HG03565 (cell line): ENCODE measurements at regions not wholly inside any gene's neighbourhood (a gene's known extent, or its start where the extent isn't known, plus 50 kb on each side); places are given as distances from the start of the nearest gene placed in this dataset.
A peak's percentile ranks its signal among the peaks of the same experiment; 100 is the strongest.

Source experiments
- ATAC-seq: cut with Tn5 transposase; IDR thresholded peaks from one replicate; pipeline ENCODE4 v1.9.1; 2021; ENCODE audit warnings: mild to moderate bottlenecking, moderate library complexity; ENCODE audit not compliant: unreplicated experiment

DNA sequence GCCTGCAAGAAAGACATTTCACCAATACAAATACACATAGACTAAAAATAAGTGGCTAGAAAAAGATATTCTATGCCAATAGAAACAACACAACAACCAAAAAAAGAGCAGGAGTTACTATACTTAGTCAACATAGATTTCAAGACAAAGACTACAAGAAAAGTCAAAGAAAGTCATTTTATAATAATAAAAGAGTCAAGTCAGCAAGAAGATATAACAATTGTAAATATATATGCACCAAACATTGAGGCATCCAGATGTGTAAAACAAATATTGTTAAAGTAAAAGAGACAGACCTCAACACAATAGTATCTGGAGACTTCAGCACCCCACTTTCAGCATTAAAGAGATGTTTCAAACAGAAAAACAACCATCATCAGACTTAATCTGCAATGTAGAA is 104.6 kb downstream of the AMY1C start:
- ATAC-seq = no peak

DNA sequence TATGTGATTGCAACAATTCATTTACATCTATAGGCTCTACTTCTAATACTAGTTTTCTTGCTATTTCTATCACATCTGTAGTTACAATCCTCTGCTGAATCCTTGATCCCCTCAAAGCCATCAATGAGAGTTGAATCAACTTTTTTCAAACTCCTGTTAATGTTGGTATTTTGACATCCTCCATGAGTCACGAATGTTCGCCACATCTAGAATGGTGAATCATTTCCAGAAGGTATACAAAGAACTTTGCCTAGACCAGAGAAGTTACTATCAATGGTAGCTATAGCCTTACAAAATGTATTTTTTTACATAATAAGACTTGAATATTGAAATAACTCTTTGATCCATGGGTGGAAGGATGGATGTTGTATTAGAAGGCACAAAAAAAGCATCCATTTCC is 110.0 kb downstream of the AMY1C start:
- no peak for ATAC-seq

DNA sequence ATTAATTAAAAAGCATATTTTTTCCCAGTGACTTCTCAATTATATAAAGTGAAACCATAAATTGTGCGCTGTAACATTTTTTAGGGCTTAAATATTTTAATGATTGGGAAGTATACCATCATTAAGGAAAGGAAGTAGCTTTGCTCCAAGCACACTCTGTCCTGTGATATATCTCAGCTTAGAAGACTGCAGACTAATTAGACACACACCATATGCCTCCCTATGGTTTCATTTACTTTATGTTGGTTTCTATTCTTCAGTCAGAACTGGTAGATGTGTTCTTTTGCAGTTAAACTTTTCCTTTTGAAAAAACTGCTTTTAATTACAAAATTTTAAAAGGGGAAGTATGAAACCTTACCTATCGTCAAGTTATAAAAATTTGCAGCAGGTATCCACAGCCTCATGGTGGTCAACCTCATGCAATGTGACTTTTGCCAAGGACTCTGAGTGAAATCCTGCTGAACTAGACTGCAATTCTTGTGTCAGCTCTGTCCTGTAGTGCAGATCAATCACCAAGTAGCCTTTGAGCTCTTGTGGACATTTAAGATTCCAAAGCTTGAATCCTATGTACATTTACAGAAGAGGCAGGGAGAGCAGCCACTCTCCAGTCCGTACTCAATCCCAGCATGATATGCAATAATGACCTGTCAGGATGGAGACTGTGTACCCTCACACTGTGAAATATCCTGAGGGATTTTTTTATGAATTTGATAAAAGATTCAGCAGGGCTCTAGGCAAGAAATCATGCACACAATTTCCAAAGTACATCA is 149.1 kb downstream of the AMY1C start:
- no peak for ATAC-seq

DNA sequence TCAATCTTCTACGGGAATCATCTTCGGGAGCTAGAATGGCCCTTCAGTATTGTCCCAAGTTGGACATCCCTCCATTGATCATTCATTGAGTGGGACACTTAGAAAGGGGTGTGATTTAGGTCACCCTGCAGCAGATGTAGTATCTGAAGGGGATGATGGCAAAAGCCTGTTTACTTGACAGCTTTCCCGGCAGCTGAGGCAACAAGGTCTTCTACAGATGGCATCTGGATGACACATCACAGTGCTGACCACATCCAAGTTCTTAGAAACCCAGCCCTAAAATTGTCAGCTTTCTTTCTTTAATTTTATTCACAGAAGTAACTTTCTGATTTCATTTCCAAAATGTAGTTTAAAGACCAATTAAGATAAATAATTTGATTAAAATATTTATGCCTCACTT is 150.3 kb downstream of the AMY1C start:
- no peak for ATAC-seq

DNA sequence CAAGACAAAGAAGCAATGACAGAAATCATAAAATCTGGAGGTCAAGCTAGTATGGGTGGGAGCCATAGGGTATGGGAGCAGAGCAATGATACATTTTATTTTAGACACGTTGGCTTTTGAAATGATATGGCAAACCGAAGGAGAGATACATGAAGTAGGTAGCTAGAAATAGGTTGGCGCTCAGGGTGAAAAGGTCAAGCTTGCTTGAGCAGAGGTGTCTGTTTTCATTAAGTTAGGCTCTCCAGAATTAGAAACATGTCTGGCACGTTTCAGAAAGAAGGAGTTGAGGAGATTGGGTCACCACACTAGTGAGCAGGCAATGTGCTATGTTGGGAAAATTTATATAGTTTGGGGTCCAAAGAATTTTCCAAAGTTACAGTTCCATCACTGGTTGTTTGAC is 151.4 kb downstream of the AMY1C start:
- ATAC-seq = no peak

DNA sequence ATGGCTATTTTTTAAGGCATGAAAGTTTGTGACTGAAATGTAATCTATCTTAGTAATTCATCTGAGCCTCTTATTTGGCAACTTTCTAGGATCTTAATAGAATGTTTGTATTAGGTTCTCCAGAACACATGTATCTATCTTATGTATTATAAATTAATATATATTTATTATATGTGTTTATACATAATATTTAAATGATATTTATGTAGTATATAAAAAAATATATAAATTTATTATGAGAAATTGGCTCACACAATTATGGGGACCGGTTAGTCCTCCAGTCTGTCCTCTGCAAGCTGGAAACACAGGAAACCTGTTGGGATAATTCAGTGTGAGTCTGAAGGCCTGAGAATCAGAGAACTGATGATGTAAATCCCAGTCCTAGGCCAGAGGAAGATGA is 155.7 kb downstream of the AMY1C start:
- ATAC-seq = no peak

DNA sequence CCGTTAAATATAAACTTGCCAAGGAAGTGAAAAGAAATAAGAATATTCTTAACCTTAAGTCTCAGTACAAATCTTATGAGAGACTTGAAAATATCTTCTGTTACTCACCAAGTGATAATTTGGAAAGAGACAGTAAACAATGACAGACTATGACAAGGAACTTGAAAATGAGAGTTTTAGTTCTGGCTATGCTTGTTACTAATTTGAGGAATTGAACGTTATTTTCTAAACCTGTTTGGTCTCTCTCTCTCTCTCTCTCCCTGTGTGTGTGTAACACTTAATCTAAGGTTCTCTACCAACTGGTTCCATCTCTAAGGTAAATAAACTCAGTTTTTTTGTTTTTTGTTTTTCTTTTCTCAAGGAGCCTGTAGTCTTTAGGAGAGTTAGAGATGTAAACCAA is 161.8 kb downstream of the AMY1C start:
- no peak for ATAC-seq

DNA sequence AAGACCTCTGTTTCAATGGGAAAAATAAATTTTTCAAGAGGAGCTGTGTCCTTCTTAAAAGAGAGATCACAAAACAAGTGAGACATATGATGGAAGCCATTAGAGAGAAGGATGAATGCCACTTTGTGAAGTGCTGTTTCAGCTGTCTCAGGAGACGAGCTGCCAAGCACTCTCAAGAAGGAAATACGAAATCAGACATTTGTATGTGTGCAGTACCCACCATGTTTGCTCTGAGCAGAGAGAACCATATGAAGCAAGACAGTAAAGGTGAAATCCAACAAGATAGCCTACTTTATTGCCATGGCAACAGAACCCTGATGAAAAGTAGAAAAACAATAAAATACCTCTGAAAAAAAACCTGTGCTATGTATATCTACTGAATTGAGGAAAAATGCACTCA is 168.1 kb downstream of the AMY1C start:
- ATAC-seq = no peak

DNA sequence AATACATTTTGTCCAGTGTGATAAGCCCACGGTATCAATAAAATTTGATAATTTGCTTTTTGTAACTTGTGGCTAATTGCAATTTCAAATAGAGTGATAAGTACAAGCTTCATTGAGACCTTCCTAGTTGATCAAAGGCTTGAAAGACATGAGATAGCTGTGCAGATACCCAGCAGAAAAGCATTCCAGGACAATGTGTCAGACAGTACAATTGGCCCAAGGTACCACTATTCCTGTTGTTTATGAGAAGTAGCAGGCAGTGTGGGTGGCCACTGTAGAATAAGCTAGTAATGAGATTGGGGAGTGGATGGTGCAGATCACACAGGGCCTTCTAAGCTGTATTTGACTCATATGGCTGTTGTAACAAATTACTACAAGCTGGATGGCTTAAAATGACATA is 182.2 kb downstream of the AMY1C start:
- ATAC-seq = no peak

DNA sequence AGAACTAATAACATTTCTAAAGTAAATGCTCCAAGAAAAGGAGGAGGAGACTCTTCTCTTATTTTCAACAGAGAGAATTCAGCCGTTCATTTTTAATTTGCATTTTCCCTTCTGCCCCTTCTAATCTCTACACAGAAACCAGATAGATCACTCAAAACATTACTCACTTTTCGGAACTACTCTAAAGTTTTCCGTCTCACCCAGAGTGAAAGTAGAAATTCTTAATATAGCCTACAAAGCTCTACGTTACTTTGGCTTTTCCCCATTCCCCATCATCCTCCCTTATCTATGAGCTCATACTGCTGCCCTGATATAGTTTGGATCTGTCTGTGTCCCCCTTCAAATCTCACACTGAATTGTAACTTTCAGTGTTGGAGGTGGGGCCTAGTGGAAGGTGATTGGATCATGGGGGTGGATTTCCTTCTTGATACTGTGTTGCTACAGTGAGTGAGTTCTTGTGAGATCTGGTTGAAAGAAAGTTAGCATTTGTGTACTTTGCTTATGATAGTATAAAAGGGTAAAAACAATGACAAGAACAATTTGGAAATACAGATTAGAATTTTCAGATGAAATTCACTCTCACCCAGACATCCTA is 188.2 kb downstream of the AMY1C start:
- peak; percentile 93 for ATAC-seq

DNA sequence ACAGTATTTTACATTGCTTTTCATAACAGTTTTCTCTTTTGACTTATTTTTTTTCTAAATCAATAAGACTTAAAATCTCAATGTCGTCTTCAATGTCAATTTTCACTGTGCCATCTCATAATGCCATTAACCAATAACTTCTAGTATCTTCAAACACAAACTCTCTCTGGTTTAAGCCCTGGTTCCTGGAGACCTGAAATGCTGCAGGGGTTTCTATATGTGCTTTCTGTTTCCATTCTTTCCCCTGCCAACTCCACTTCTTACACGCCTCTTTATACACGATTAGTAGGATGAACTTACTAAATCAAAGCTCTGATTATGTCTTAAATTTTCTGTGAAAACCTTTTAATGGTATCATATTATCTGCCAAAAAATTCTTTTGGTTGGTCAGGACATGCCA is 191.4 kb downstream of the AMY1C start:
- no peak for ATAC-seq

DNA sequence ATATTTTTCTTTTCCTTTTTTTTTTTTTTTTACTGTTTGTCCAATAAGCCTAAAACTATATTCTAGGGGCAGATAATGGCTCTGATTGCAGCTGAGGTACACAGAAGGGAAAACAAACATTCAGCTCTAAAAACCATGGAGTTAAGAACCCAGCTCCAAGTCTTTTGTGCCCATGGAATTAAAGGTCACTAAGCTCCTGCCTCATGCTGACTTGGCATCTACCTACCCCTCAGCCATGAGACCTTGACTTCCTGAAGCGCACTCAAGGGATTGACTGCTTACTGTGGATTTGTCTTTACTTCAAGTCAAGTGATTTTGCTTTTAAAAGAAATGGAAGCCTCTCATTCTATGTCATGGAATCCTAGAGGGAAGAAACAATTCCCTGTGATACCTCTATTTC is 192.3 kb downstream of the AMY1C start:
- ATAC-seq = no peak

DNA sequence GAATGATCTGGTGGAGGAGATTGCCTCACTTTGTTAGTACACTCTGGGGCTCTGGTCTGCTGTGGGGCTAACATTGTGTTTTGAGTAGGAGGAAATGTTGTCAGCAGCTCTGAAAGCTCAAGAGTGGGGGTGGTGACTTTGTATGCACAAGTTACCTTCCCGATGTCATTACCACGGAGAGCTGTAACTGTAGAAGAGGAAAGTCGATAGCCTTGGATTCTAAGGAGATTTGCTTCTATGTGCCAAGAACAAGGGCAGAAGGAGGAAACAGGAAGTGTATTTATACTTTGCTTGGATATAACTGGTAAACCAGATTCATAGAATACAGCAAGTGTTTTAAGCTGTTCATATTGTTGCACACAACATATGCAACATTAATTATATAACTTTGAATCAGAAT is 196.1 kb downstream of the AMY1C start:
- no peak for ATAC-seq

DNA sequence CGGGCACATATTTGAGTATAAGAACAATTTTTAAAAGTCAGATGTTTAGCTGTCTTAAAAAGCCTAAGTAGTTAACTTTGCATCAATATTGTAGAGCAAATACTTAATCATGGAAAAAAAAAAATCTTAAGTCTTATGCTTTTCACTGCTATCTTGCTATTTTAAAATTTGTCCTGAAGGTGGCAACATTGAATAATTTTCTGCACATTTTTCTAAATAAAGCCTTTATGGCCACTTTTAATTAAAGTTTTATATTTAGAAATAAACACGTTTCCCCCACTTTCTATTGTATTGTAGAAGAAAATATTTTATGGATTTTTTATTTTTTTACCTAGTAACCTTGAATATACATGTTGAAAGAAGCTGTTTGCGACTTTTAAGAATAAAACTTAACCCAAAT is 198.8 kb downstream of the AMY1C start:
- ATAC-seq = no peak

DNA sequence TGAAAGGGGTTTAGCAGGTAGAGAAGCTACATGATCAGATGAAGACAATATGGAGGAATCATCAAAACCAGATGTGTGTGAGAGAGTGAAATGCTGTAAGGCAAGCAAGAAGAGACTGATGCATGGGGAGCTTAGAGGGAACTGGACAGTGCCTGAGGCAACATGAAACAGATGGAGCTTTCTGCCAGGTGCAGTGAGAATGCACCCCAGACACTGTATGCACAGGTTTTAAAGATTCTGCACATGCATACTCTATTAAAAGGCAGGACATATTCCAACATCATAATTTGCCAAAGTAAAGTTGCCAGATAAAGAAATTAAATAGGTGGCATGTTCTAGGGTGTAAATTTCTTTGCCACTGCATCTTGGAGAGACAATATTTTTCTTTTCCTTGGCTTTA is 200.1 kb downstream of the AMY1C start:
- ATAC-seq = no peak

DNA sequence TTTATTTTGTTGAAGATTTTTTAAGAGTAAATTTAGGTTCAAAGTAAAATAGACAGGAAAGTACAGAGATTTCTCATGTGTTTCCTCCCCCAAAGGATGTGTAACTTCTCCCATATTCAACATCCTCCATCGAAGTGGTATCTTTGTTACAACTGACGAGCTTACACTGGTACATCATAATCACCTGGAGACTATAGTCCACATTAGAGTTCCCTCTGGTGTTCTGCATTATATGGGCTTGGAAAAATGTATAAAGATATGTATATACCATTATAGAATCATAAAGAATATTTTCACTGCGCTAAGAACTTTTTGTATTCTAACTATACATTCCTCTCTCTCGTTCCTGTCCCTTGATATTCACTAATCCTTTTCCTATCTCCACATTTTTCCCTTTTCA is 203.7 kb downstream of the AMY1C start:
- no peak for ATAC-seq

DNA sequence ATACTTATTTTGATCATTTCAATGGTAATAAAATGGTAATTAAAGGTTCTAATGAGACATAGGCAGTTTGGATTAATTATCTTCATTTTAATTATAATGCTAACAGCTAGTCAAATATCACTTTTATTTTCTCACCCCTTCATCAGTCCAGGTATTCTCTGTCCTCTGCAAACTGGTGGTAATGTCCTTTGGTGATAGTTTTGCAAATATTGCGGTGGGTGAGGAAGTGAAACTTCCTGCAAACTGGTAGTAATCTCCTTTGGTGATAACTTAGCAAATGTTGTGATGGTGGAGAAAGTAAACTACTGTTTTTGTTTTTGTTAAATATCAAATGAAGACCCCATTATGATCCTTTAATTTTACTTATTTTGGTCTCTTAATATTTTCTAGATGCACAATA is 209.0 kb downstream of the AMY1C start:
- peak; percentile 65 for ATAC-seq

DNA sequence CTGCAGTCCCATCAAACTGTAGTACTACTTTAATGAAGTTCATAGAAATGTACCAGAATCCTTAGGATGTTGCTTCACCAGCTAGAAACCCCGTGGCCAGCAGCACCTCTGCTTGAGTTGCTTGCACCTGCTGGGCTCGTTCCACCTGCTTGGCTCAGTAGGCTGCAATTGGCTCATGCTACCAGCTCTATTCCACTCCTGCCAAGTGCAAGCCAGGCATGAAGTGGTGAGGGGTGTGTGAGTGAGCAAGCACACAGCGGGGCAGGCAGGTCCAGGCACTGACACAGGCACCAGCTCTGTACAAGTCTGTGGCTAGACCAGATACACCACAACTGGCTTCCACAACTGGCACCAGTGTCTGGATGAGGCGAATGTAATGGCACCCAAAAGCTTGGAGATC is 209.9 kb downstream of the AMY1C start:
- no peak for ATAC-seq

DNA sequence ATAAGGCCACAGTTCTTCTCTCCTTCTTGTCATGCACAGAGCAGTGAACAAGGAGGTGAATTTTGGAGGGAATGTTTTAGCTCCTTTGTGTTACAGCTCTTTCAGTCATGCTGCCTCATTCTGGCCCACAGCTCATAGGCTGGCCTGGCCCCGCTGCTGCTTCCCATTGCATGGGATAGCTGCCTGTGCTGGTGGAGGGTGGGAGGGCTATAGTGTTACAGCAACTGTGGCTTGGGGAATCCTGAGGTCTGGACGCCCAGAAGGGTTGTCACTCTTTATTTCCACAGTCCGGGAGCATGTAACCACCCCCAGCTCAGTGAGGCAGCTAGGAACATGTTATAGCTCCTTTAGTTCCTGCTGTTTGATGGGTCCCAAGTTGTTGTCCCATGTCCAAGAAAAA is 210.3 kb downstream of the AMY1C start:
- no peak for ATAC-seq

DNA sequence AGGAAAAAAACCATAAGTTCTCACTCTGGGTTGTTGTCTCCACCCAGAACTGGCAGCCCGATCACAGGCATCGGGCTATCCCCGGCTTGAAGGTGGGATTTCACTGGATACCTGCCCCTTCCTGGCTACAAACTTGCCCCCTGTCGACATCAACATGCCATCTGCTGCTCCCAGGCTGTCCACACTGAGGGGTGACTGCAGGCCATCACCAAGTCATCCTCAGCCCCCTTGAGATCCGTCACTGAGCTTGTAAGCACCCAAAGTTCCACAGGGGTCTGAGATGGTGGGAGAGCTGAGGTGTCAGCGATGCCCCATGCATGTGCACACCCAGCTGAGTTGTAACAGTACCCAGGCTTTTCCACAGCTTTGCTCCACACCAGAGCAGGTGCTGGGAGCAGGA is 211.0 kb downstream of the AMY1C start:
- ATAC-seq = no peak

DNA sequence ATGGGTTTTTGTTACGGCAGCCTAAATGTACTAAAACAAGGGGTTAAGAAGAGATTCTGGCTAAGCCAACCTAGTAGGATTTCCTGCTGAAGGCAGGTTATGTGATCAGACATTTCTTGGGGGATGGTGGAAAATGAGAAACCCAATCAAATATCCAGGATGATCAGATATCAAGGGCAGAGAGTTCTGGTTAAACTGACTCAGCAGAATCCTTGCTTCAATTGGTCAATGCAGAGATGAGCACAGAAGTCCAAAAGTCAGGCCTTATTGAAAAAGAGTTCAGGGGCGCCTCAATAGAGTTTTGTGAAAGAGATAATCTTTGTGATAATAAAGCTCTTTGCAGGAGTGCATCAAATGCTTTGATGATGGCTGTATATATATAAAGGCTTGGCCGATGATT is 237.1 kb downstream of the AMY1C start:
- no peak for ATAC-seq

DNA sequence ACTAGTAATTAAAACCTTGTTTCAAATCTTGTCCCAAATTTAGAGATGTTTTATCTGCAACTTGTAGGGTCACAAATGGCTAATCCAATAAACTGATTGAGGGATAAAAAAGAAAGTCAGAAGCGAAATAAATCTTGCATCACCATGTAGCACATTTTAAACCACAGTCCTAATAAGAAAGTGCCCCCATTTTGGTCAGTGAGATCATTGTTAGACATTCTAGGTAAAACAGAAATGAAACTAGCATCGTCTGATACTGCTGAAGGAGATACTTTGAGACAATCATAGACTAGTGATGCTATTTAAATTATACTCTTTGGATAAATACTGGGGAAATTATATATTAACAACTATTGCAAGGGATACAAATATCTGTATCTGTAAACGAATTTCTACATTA is 247.9 kb downstream of the AMY1C start:
- no peak for ATAC-seq
